Endodermal cell (in vitro differentiated cells): ENCODE measurements at regions not wholly inside any gene's neighbourhood (a gene's known extent, or its start where the extent isn't known, plus 50 kb on each side); places are given as distances from the start of the nearest gene placed in this dataset.

ENCODE experiments used
- DNase-seq: peaks from one replicate; pipeline ENCODE4 v3.0.0-alpha.2; 2017
- H3K27ac ChIP-seq: 2 replicates; pipeline ENCODE4 v1.5.1; 2013; ENCODE audit warnings: mild to moderate bottlenecking, low read depth, low read length, moderate library complexity
- H3K27me3 ChIP-seq: 2 replicates; pipeline ENCODE4 v1.6.1; 2013; ENCODE audit warnings: mild to moderate bottlenecking, low read length, moderate library complexity; ENCODE audit not compliant: insufficient read depth, control insufficient read depth, poor library complexity, severe bottlenecking
- H3K36me3 ChIP-seq: 2 replicates; pipeline ENCODE4 v1.7.0; 2013; ENCODE audit warnings: mild to moderate bottlenecking, low read length, moderate library complexity; ENCODE audit not compliant: control insufficient read depth, insufficient read depth
- H3K4me1 ChIP-seq: one replicate; pipeline ENCODE4 v1.7.0; 2013; ENCODE audit warnings: low read length; ENCODE audit not compliant: control insufficient read depth, insufficient read depth
- H3K4me3 ChIP-seq: 2 replicates; pipeline ENCODE4 v1.5.1; 2013; ENCODE audit warnings: mild to moderate bottlenecking, low read length, moderate library complexity
- H3K9ac ChIP-seq: 2 replicates; pipeline ENCODE4 v1.6.1; 2013; ENCODE audit warnings: mild to moderate bottlenecking, low read length, moderate library complexity; ENCODE audit not compliant: poor library complexity, severe bottlenecking; ENCODE audit errors: extremely low read depth
- H3K9me3 ChIP-seq: 2 replicates; pipeline ENCODE4 v1.6.1; 2013; ENCODE audit warnings: mild to moderate bottlenecking, low read length, moderate library complexity; ENCODE audit not compliant: control insufficient read depth
- H3K27ac Mint-ChIP-seq: 2 replicates; pipeline ENCODE4 v1.8.0; 2020; ENCODE audit warnings: mixed read lengths
- H3K27me3 Mint-ChIP-seq: 2 replicates; pipeline ENCODE4 v1.8.0; 2021; ENCODE audit warnings: mild to moderate bottlenecking, mixed read lengths; ENCODE audit not compliant: insufficient read depth
- H3K36me3 Mint-ChIP-seq: 2 replicates; pipeline ENCODE4 v1.8.0; 2020; ENCODE audit warnings: low read depth, mixed read lengths
- H3K4me1 Mint-ChIP-seq: 2 replicates; pipeline ENCODE4 v1.8.0; 2020; ENCODE audit warnings: mixed read lengths
- H3K4me3 Mint-ChIP-seq: 2 replicates; pipeline ENCODE4 v1.8.0; 2020; ENCODE audit warnings: mild to moderate bottlenecking, moderate library complexity, mixed read lengths
- H3K9me3 Mint-ChIP-seq: 2 replicates; pipeline ENCODE4 v1.8.0; 2020; ENCODE audit warnings: mild to moderate bottlenecking, mixed read lengths
- CTCF ChIP-seq: fragments of 200-600 bp; sonication (generic); conservative IDR thresholded peaks from 2 replicates; pipeline ENCODE4 v1.5.0; 2021; ENCODE audit warnings: antibody characterized with exemption, mild to moderate bottlenecking
- WGBS, 2 experiments: methylation state at CpG; one replicate each; pipeline versions ENCODE4 v1.1.5 to v1.1.7; 2013; ENCODE audit warnings: missing lambda C conversion rate in 2 of 2, mixed read lengths in 1 of 2; ENCODE audit not compliant: insufficient coverage in 1 of 2, insufficient read length in 1 of 2; 5-methylcytosine and 5-hydroxymethylcytosine counted together

- no peak for TF ChIP-seq CTCF
- Histone ChIP-seq H3K4me1 (no peaks in the 10 kb centered on the region), H3K4me3 (no peak overlapping the region), H3K27me3 (no peaks in the 10 kb centered on the region), H3K9me3 (no peaks in the 10 kb centered on the region), H3K36me3 (no peaks in the 10 kb centered on the region), H3K27ac (no peak overlapping the region), H3K9ac (no peak overlapping the region)
- H3K27ac Mint-ChIP-seq = no peak overlapping the region
- 95% methylated on average over 2 of the region's 2 CpGs; no CpG with 5 or more reads in 1 of the 2 experiments for WGBS, 2 experiments
- H3K4me1 Mint-ChIP-seq = peaks cover 9% of the 10 kb centered on the region
- no peak overlapping the region for H3K4me3 Mint-ChIP-seq
- no peak for DNase-seq
- H3K9me3 Mint-ChIP-seq = no peaks in the 10 kb centered on the region
- H3K36me3 Mint-ChIP-seq = no peaks in the 10 kb centered on the region
- no peaks in the 10 kb centered on the region for H3K27me3 Mint-ChIP-seq
These were observed 496.5 kb upstream of the LRATD1 start for GRCh38 chr2:14136030-14136429.

GRCh38 chr2:14137643-14138042 is 494.9 kb upstream of the LRATD1 start:
- Mint-ChIP-seq H3K27me3 (no peaks in the 10 kb centered on the region), H3K27ac (no peak overlapping the region), H3K4me1 (peaks cover 9% of the 10 kb centered on the region), H3K4me3 (peak overlapping the region; percentile 56), H3K9me3 (no peaks in the 10 kb centered on the region), H3K36me3 (no peaks in the 10 kb centered on the region)
- Histone ChIP-seq H3K9ac (no peak overlapping the region), H3K9me3 (no peaks in the 10 kb centered on the region), H3K36me3 (no peaks in the 10 kb centered on the region), H3K4me3 (no peak overlapping the region), H3K27me3 (no peaks in the 10 kb centered on the region), H3K4me1 (no peaks in the 10 kb centered on the region), H3K27ac (no peak overlapping the region)
- DNase-seq = peak; percentile 77
- 67 to 68% methylated on average over 1 to 2 of the region's 2 CpGs for WGBS, 2 experiments
- peak; percentile 84 for TF ChIP-seq CTCF

GRCh38 chr2:14140009-14140550 is 492.4 kb upstream of the LRATD1 start:
- Mint-ChIP-seq H3K9me3 (no peaks in the 10 kb centered on the region), H3K4me3 (no peak overlapping the region), H3K27me3 (no peaks in the 10 kb centered on the region), H3K4me1 (peaks cover 9% of the 10 kb centered on the region), H3K27ac (no peak overlapping the region), H3K36me3 (no peaks in the 10 kb centered on the region)
- no peaks in the 10 kb centered on the region for H3K9me3 ChIP-seq
- H3K4me1 ChIP-seq = no peaks in the 10 kb centered on the region
- DNase-seq = peak; percentile 75
- H3K27me3 ChIP-seq = no peaks in the 10 kb centered on the region
- 82% methylated on average over 6 of the region's 6 CpGs; no CpG with 5 or more reads in 1 of the 2 experiments for WGBS, 2 experiments
- no peaks in the 10 kb centered on the region for H3K36me3 ChIP-seq
- H3K9ac ChIP-seq = no peak overlapping the region
- H3K4me3 ChIP-seq = no peak overlapping the region
- H3K27ac ChIP-seq = no peak overlapping the region
- TF ChIP-seq CTCF = no peak
